ENCODE measurements at regions not wholly inside any gene's neighbourhood (a gene's known extent, or its start where the extent isn't known, plus 50 kb on each side); places are given as distances from the start of the nearest gene placed in this dataset.

GRCh38 chr13:22846551-22846950, 334.2 kb upstream of the SGCG start:
- no peaks in the 10 kb centered on the region for H3K4me1 ChIP-seq (ENCODE audit: control insufficient read depth in 2 of 2, insufficient read depth in 2 of 2, low read length in 2 of 2)
- H2AFZ ChIP-seq (ENCODE audit: insufficient read depth, low read depth, low read length, poor library complexity, severe bottlenecking) = no peak overlapping the region
- H3K36me3 ChIP-seq (replicated peaks in 1 of 2; ENCODE audit: control extremely low read depth in 1 of 2, control insufficient read depth in 1 of 2, extremely low read depth in 1 of 2, insufficient read depth in 2 of 2, low read length in 1 of 2) = no peaks in the 10 kb centered on the region
- POLR2A ChIA-PET = no interaction called here
- Mint-ChIP-seq H3K9me3 (ENCODE audit: insufficient read depth) (no peaks in the 10 kb centered on the region), H3K4me3 (no peak overlapping the region), H3K27ac (no peak overlapping the region), H3K27me3 (no peaks in the 10 kb centered on the region), H3K4me1 (no peaks in the 10 kb centered on the region)
- WGBS (ENCODE audit: insufficient coverage) = 100% methylated on average over 1 of the region's 2 CpGs
- TF ChIP-seq CTCF (IDR thresholded peaks at IDR 0.05) (no peak), EZH2 (IDR thresholded peaks at IDR 0.05; ENCODE audit: borderline replicate concordance, insufficient read depth, low read depth, low read length, poor library complexity, severe bottlenecking) (no peak)
- H3K4me2 ChIP-seq (replicated peaks; ENCODE audit: low read depth, low read length, poor library complexity, severe bottlenecking) = no peak overlapping the region
- CTCF ChIA-PET = no interaction called here
- no peaks in the 10 kb centered on the region for H3K9me3 ChIP-seq (ENCODE audit: control extremely low read depth in 1 of 3, control insufficient read depth in 2 of 3, insufficient read depth in 1 of 3, low read length in 2 of 3)
- DNase-seq (no peak), ATAC-seq (ENCODE audit: low read depth) (no peak)
- no peak overlapping the region for H3K27ac ChIP-seq (ENCODE audit: low read length in 2 of 2)
- H3K9ac ChIP-seq (ENCODE audit: low read length) = no peak overlapping the region
- H4K20me1 ChIP-seq (ENCODE audit: control insufficient read depth, insufficient read depth, low read length, poor library complexity, severe bottlenecking) = no peaks in the 10 kb centered on the region
- no peak overlapping the region for H3K4me3 ChIP-seq (ENCODE audit: control extremely low read depth in 1 of 5, extremely low read depth in 1 of 5, insufficient read depth in 1 of 5, low read depth in 2 of 5, low read length in 4 of 5)
- intact Hi-C loops (cut with micrococcal nuclease) = no loop called here
- no peaks in the 10 kb centered on the region for H3K79me2 ChIP-seq (ENCODE audit: control insufficient read depth, insufficient read depth, low read length)
- no peaks in the 10 kb centered on the region for H3K27me3 ChIP-seq (replicated peaks in 1 of 4; ENCODE audit: control extremely low read depth in 1 of 4, control insufficient read depth in 3 of 4, insufficient read depth in 4 of 4, low read length in 3 of 4)

- ChIA-PET POLR2A (no interaction called here), CTCF (no interaction called here)
- intact Hi-C loops (cut with micrococcal nuclease) = no loop called here
- Histone ChIP-seq H3K79me2 (ENCODE audit: control insufficient read depth, insufficient read depth, low read length) (no peaks in the 10 kb centered on the region), H3K27me3 (replicated peaks in 1 of 4; ENCODE audit: control extremely low read depth in 1 of 4, control insufficient read depth in 3 of 4, insufficient read depth in 4 of 4, low read length in 3 of 4) (no peaks in the 10 kb centered on the region), H3K9me3 (ENCODE audit: control extremely low read depth in 1 of 3, control insufficient read depth in 2 of 3, insufficient read depth in 1 of 3, low read length in 2 of 3) (no peaks in the 10 kb centered on the region), H3K4me2 (replicated peaks; ENCODE audit: low read depth, low read length, poor library complexity, severe bottlenecking) (no peak overlapping the region), H3K9ac (ENCODE audit: low read length) (no peak overlapping the region), H3K36me3 (replicated peaks in 1 of 2; ENCODE audit: control extremely low read depth in 1 of 2, control insufficient read depth in 1 of 2, extremely low read depth in 1 of 2, insufficient read depth in 2 of 2, low read length in 1 of 2) (no peaks in the 10 kb centered on the region), H4K20me1 (ENCODE audit: control insufficient read depth, insufficient read depth, low read length, poor library complexity, severe bottlenecking) (no peaks in the 10 kb centered on the region), H3K4me3 (ENCODE audit: control extremely low read depth in 1 of 5, extremely low read depth in 1 of 5, insufficient read depth in 1 of 5, low read depth in 2 of 5, low read length in 4 of 5) (no peak overlapping the region), H3K4me1 (ENCODE audit: control insufficient read depth in 2 of 2, insufficient read depth in 2 of 2, low read length in 2 of 2) (no peaks in the 10 kb centered on the region), H2AFZ (ENCODE audit: insufficient read depth, low read depth, low read length, poor library complexity, severe bottlenecking) (no peak overlapping the region), H3K27ac (ENCODE audit: low read length in 2 of 2) (no peak overlapping the region)
- no peak overlapping the region for H3K4me3 Mint-ChIP-seq
- H3K27ac Mint-ChIP-seq = no peak overlapping the region
- ATAC-seq (ENCODE audit: low read depth) = no peak
- no peaks in the 10 kb centered on the region for H3K27me3 Mint-ChIP-seq
- no peaks in the 10 kb centered on the region for H3K4me1 Mint-ChIP-seq
- no peak for DNase-seq
- peaks cover 2% of the 10 kb centered on the region for H3K9me3 Mint-ChIP-seq (ENCODE audit: insufficient read depth)
- 93% methylated on average over 32 of the region's 32 CpGs for WGBS (ENCODE audit: insufficient coverage)
- TF ChIP-seq CTCF (IDR thresholded peaks at IDR 0.05) (no peak), EZH2 (IDR thresholded peaks at IDR 0.05; ENCODE audit: borderline replicate concordance, insufficient read depth, low read depth, low read length, poor library complexity, severe bottlenecking) (no peak)
Observed at GRCh38 chr13:22848539-22849052, 332.2 kb upstream of the SGCG start.

All from B cell (primary cell).